Lung (tissue), 11 donors: ENCODE measurements at regions not wholly inside any gene's neighbourhood (a gene's known extent, or its start where the extent isn't known, plus 50 kb on each side); places are given as distances from the start of the nearest gene placed in this dataset.

ENCODE experiments used
- ATAC-seq: fragments of 200-7000 bp; cut with Tn5 transposase; one replicate; pipeline ENCODE4 v1.9.1; 2020; ENCODE audit warnings: moderate number of reproducible peaks; ENCODE audit not compliant: insufficient read depth, low FRiP score
- DNase-seq, 3 donors: peaks; one replicate each; pipeline ENCODE4 v3.0.0-alpha.2; 2013 to 2017
- H3K27ac ChIP-seq, 2 donors: one replicate each; pipeline ENCODE4 v1.5.1; 2013; ENCODE audit warnings: mild to moderate bottlenecking in 2 of 2, moderate library complexity in 2 of 2, control low read depth in 1 of 2, inconsistent platforms in 1 of 2, low read depth in 1 of 2, low read length in 1 of 2
- H3K27me3 ChIP-seq, 3 donors: one replicate each; pipeline ENCODE4 v1.5.1; 2013; ENCODE audit warnings: low read length in 2 of 3; ENCODE audit not compliant: control insufficient read depth in 3 of 3, insufficient read depth in 3 of 3
- H3K36me3 ChIP-seq, 4 donors: one replicate each; pipeline ENCODE4 v1.5.1; 2013; ENCODE audit warnings: low read length in 4 of 4, mild to moderate bottlenecking in 1 of 4, moderate library complexity in 1 of 4; ENCODE audit not compliant: control insufficient read depth in 4 of 4, insufficient read depth in 4 of 4
- H3K4me1 ChIP-seq, 5 donors: one replicate each; pipeline ENCODE4 v1.5.1; 2013; ENCODE audit warnings: low read length in 5 of 5, mild to moderate bottlenecking in 2 of 5, moderate library complexity in 1 of 5; ENCODE audit not compliant: control insufficient read depth in 5 of 5, insufficient read depth in 5 of 5
- H3K4me3 ChIP-seq: one replicate; pipeline ENCODE4 v1.5.1; 2013; ENCODE audit warnings: mild to moderate bottlenecking, control low read depth, moderate library complexity
- H3K9ac ChIP-seq, 2 donors: one replicate each; pipeline ENCODE4 v1.5.1; 2013; ENCODE audit warnings: low read length in 2 of 2, control low read depth in 1 of 2; ENCODE audit not compliant: insufficient read depth in 1 of 2
- H3K9me3 ChIP-seq, 4 donors: one replicate each; pipeline ENCODE4 v1.5.1; 2013; ENCODE audit warnings: low read length in 3 of 4, mild to moderate bottlenecking in 1 of 4, moderate library complexity in 1 of 4; ENCODE audit not compliant: control insufficient read depth in 4 of 4, insufficient read depth in 3 of 4
- WGBS, 2 donors: extraction: QIAGEN DNeasy Blood & Tissue Kit; methylation state at CpG; one replicate each; pipeline ENCODE4 v1.1.7; 2013; 5-methylcytosine and 5-hydroxymethylcytosine counted together
- TF ChIP-seq, protein P1 (sequence below): IDR thresholded peaks from 2 replicates; pipeline ENCODE4 v1.5.1; 2012; ENCODE audit warnings: mild to moderate bottlenecking; ENCODE audit errors: control extremely low read depth, extremely low read depth
- donor health status: control.
- donor health status: control.
- donor health status: Bipolar disorder and iron deficiency.
- donor health status: healthy.
- donor health status: DM: yes; HTN: yes; CAD: no.

DNA sequence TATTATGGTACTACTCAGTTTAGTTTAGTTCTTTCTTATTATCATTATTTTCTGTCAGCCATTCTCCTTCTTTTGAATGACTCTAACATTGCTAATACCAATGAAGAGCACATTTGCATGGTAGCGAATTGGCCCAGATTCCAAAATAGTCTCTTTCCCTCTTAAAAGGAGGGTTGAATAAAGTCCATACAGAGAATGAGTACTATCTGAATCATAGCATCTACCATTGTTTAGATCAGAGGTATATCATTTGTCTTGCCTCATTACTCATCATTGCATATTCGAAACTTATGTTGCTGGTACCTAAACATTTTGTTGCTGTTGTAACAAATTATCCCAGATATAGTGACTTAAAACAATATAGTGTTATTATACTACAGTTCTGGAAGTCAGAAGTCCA, 1235.3 kb upstream of the ATXN8OS start:
- Histone ChIP-seq H3K9me3 (peaks cover 0 to 4% (median 0%) of the 10 kb centered on the region in 4 donors), H3K4me1 (no peaks in the 10 kb centered on the region), H3K27ac (no peak overlapping the region), H3K9ac (no peak overlapping the region), H3K27me3 (no peaks in the 10 kb centered on the region), H3K4me3 (no peak overlapping the region), H3K36me3 (no peaks in the 10 kb centered on the region)
- 84 to 94% methylated on average over 2 of the region's 2 CpGs for WGBS, 2 donors
- no peak for ATAC-seq
- no peak for DNase-seq
- TF ChIP-seq, protein P1, sequence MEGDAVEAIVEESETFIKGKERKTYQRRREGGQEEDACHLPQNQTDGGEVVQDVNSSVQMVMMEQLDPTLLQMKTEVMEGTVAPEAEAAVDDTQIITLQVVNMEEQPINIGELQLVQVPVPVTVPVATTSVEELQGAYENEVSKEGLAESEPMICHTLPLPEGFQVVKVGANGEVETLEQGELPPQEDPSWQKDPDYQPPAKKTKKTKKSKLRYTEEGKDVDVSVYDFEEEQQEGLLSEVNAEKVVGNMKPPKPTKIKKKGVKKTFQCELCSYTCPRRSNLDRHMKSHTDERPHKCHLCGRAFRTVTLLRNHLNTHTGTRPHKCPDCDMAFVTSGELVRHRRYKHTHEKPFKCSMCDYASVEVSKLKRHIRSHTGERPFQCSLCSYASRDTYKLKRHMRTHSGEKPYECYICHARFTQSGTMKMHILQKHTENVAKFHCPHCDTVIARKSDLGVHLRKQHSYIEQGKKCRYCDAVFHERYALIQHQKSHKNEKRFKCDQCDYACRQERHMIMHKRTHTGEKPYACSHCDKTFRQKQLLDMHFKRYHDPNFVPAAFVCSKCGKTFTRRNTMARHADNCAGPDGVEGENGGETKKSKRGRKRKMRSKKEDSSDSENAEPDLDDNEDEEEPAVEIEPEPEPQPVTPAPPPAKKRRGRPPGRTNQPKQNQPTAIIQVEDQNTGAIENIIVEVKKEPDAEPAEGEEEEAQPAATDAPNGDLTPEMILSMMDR = no peak

DNA sequence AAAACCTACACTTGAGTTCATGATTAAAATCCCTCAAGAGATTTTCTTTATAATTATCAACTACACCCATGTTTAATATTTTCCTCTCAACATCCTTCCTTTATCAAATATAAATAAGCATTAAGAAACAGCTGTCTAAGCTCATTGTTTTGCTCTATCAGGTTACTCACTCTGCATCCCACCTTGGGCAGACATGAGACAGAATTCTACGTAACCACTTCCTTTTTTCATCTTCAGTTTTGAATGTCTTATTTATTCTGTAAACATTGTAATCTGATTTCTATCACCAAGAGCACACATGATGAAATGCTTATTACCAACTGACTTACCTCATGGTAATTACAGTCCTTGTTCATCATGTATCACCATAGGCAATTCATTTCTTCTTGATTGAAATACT, 1256.6 kb upstream of the ATXN8OS start:
- no peak for ATAC-seq
- no peak overlapping the region for H3K4me3 ChIP-seq
- TF ChIP-seq, protein P1 = no peak
- H3K27ac ChIP-seq = no peak overlapping the region
- H3K4me1 ChIP-seq = no peaks in the 10 kb centered on the region
- H3K27me3 ChIP-seq = no peaks in the 10 kb centered on the region
- WGBS, 2 donors = 56 to 65% methylated on average over 1 of the region's 1 CpG
- peaks cover 0 to 2% (median 0%) of the 10 kb centered on the region in 4 donors for H3K9me3 ChIP-seq
- H3K9ac ChIP-seq = no peak overlapping the region
- H3K36me3 ChIP-seq = no peaks in the 10 kb centered on the region
- no peak for DNase-seq

DNA sequence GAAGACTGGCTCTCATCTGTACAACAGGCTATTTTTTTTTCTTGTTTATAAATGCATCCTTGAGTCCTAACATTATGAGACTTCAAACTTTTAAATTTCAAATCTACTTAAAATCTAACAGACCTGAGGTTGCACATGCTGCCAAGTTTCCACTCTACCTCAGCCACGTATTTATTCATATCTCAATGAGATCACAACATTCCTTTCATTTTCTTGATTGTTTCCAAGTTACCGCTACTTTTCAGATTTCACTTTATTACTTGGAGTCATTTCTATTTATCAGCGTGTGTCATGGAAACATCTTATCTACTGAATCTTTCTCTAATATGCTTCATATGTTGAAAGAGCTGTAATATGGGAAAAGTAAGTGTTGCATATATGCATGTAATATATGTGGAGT, 1257.5 kb upstream of the ATXN8OS start:
- ATAC-seq = no peak
- WGBS, 2 donors = 51 to 70% methylated on average over 3 of the region's 3 CpGs

More for the DNA sequence above, 1257.5 kb upstream of the ATXN8OS start:
- H3K27ac ChIP-seq = no peak overlapping the region
- H3K4me3 ChIP-seq = no peak overlapping the region
- no peak overlapping the region for H3K9ac ChIP-seq
- peaks cover 0 to 2% (median 0%) of the 10 kb centered on the region in 4 donors for H3K9me3 ChIP-seq
- TF ChIP-seq, protein P1 = no peak
- no peaks in the 10 kb centered on the region for H3K4me1 ChIP-seq
- no peaks in the 10 kb centered on the region for H3K27me3 ChIP-seq
- H3K36me3 ChIP-seq = no peaks in the 10 kb centered on the region
- DNase-seq = peak in 1 of 3 donors; percentile 7
